ENCODE measurements at regions not wholly inside any gene's neighbourhood (a gene's known extent, or its start where the extent isn't known, plus 50 kb on each side); places are given as distances from the start of the nearest gene placed in this dataset.

DNA sequence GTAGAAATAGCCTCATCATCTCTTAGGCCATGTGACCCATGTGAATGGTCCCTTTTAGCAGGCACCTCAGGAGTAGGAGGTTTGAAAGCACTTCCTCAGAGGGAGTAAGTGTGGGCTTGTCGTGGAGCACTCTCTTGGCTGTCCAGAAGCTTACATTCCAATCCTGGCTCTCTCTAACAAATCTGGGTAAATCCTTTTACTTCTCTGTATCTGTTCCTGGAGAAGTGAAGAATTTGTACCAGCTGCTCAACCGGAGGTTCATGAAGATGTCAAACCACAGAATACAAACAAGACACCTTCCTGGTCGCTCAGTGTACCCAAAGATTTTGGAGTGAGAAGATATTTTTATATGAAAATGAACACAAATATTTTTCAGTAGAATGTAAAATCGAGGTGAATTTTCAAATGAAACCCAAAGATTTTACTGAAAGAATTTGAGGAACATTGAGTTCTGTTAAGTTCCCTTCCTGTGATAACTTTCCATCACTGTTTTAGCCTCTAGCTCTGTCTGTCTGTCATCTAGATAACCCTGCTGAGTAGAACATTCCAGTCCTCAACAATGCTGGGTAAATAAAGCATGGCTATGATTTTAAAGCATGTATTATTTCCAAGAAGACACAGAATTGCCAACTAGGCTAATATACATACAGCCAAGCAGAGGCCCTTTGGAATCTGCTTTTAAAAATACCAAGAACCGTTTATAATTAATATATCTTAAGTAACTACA lies 263.9 kb upstream of the RGS6 start:
- H3K36me3 ChIP-seq (ENCODE audit: control insufficient read depth, insufficient read depth, low read length): peaks cover 7% of the 10 kb centered on the region; the same call in 1 of the 2 replicates
- H3K27ac ChIP-seq (ENCODE audit: low read length): no peak overlapping the region
- H3K4me1 ChIP-seq (ENCODE audit: control insufficient read depth, insufficient read depth, low read length): no peaks in the 10 kb centered on the region; the same call in 1 of the 2 replicates
- no CpG with 5 or more reads among the region's 5 CpGs for WGBS (ENCODE audit: insufficient coverage, insufficient read length)
- no peak for DNase-seq (ENCODE audit: low read depth, low spot score)
- no peak overlapping the region for H3K4me3 ChIP-seq (ENCODE audit: low read length)
- H3K9me3 ChIP-seq (ENCODE audit: control insufficient read depth, insufficient read depth, low read length): no peaks in the 10 kb centered on the region
- no peaks in the 10 kb centered on the region for H3K27me3 ChIP-seq (ENCODE audit: control insufficient read depth, insufficient read depth, low read length)

DNA sequence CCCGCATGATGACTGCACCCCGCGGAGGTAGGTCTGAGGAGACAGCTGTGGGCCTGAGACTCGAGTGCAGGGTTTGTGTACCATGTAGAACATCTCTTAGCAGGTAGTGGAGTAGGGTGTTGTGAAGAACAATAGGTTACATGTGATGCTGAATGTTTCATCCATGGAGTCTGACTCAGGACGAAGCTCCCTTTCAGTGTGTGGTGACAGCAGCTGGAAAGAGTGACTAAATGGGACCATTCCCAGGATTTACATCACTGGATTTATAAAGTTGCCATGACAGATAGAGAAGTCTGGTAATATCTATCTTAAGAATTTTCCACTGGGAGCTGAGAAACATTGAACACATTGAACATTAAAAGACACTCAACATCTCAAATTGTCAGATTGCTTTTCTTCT lies 259.6 kb upstream of the RGS6 start:
- Histone ChIP-seq H3K27me3 (ENCODE audit: control insufficient read depth, insufficient read depth, low read length) (no peaks in the 10 kb centered on the region), H3K27ac (ENCODE audit: low read length) (no peak overlapping the region), H3K36me3 (ENCODE audit: control insufficient read depth, insufficient read depth, low read length) (peaks cover 7% of the 10 kb centered on the region; the same call in 1 of the 2 replicates), H3K4me1 (ENCODE audit: control insufficient read depth, insufficient read depth, low read length) (no peaks in the 10 kb centered on the region; the same call in 1 of the 2 replicates), H3K9me3 (ENCODE audit: control insufficient read depth, insufficient read depth, low read length) (no peaks in the 10 kb centered on the region), H3K4me3 (ENCODE audit: low read length) (no peak overlapping the region)
- no CpG with 5 or more reads among the region's 5 CpGs for WGBS (ENCODE audit: insufficient coverage, insufficient read length)
- DNase-seq (ENCODE audit: low read depth, low spot score): no peak

DNA sequence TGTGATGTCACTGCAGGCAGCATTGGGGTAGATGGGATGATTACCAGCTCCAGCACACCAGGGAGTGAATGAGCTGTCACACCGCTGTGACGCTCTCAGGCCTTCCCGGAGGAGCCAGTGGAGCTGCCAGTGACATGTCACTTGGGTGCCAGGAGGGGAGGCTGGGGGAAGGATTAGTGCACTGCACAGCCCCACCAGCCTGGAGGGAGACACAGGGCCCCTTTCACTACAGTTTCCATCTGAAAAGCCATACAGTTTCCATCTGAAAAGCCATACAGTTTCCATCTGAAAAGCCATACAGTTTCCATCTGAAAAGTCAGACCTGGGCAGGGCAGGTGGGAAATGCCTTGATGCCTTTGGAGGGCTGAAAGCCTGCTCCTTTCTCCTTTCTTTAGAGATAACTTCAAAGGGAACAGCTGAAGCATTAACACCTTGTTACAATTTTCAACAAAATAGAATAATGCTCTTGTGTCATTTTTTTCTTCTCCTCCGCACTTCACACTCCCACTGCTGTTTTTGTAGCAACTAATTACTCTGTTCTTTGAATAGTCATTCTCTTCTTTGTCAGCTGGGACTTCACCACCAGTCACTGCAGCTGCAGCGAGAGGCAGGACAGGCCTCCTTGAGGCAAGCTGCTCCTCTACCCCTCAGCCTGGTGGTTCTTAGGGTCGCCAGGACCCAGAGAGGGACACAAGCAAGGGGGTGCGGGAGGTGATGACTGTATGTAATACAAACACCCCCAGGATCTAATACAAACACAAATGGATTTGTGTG lies 256.9 kb upstream of the RGS6 start:
- no peaks in the 10 kb centered on the region for H3K9me3 ChIP-seq (ENCODE audit: control insufficient read depth, insufficient read depth, low read length)
- H3K4me3 ChIP-seq (ENCODE audit: low read length): no peak overlapping the region
- WGBS (ENCODE audit: insufficient coverage, insufficient read length): no CpG with 5 or more reads among the region's 7 CpGs
- H3K4me1 ChIP-seq (ENCODE audit: control insufficient read depth, insufficient read depth, low read length): no peaks in the 10 kb centered on the region; the same call in 1 of the 2 replicates
- no peaks in the 10 kb centered on the region for H3K27me3 ChIP-seq (ENCODE audit: control insufficient read depth, insufficient read depth, low read length)
- H3K27ac ChIP-seq (ENCODE audit: low read length): no peak overlapping the region
- peaks cover 7% of the 10 kb centered on the region; the same call in 1 of the 2 replicates for H3K36me3 ChIP-seq (ENCODE audit: control insufficient read depth, insufficient read depth, low read length)
- DNase-seq (ENCODE audit: low read depth, low spot score): peak; percentile 52

DNA sequence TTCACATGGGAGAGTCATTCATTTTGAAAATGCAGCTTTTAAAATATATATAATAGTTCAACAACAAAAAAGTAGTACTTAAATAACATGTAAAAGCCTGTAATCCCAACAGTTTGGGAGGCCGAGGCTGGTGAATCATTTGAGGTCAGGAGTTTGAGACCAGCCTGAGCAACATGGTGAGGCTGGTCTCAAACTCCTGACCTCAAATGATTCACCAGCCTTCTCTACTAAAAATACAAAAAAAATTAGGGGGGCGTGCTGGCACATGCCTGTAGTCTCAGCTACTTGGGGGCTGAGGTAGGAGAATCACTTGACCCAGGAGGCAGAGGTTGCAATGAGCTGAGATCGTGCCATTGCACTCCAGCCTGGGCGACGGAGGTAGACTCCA lies 256.3 kb upstream of the RGS6 start:
- Histone ChIP-seq H3K4me1 (ENCODE audit: control insufficient read depth, insufficient read depth, low read length) (peaks cover 2% of the 10 kb centered on the region), H3K36me3 (ENCODE audit: control insufficient read depth, insufficient read depth, low read length) (peaks cover 7% of the 10 kb centered on the region; the same call in 1 of the 2 replicates), H3K27me3 (ENCODE audit: control insufficient read depth, insufficient read depth, low read length) (no peaks in the 10 kb centered on the region), H3K4me3 (ENCODE audit: low read length) (no peak overlapping the region), H3K27ac (ENCODE audit: low read length) (no peak overlapping the region), H3K9me3 (ENCODE audit: control insufficient read depth, insufficient read depth, low read length) (no peaks in the 10 kb centered on the region)
- no CpG with 5 or more reads among the region's 5 CpGs for WGBS (ENCODE audit: insufficient coverage, insufficient read length)
- DNase-seq (ENCODE audit: low read depth, low spot score): no peak

DNA sequence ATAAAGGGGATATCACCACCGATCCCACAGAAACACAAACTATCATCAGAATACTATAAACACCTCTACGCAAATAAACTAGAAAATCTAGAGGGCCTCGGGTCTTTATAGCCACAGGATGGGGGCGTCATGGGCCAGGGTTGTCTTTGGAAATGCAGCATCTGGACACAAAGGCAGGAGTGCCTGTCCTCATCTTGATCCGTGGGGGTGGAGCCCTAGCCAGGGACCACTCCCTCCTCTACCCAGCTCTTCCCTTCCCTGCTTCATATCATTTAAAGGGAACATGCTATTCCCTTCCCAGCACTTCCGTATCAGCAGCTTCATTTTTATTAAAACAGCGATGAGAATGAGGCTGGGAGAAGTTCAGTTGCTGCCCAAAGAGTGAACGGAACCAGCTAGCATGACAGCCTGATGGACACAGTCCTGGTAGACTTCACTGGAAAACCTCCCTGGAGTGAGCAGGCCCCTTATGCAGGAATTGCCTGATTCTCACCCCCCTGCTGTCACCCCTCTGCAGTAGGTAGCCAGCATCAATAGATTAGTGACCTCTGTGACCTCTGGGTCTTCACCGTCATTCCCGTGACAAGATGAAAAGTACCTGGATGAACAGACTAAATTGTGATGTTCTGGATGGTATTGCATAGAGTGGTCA lies 251.4 kb upstream of the RGS6 start:
- DNase-seq (ENCODE audit: low read depth, low spot score): peak; percentile 25
- H3K4me3 ChIP-seq (ENCODE audit: low read length): no peak overlapping the region
- no peak overlapping the region for H3K27ac ChIP-seq (ENCODE audit: low read length)
- H3K9me3 ChIP-seq (ENCODE audit: control insufficient read depth, insufficient read depth, low read length): no peaks in the 10 kb centered on the region
- H3K4me1 ChIP-seq (ENCODE audit: control insufficient read depth, insufficient read depth, low read length): peaks cover 2% of the 10 kb centered on the region; the same call in 1 of the 2 replicates
- no peaks in the 10 kb centered on the region for H3K36me3 ChIP-seq (ENCODE audit: control insufficient read depth, insufficient read depth, low read length)
- WGBS (ENCODE audit: insufficient coverage, insufficient read length): no CpG with 5 or more reads among the region's 10 CpGs
- no peaks in the 10 kb centered on the region for H3K27me3 ChIP-seq (ENCODE audit: control insufficient read depth, insufficient read depth, low read length)

DNA sequence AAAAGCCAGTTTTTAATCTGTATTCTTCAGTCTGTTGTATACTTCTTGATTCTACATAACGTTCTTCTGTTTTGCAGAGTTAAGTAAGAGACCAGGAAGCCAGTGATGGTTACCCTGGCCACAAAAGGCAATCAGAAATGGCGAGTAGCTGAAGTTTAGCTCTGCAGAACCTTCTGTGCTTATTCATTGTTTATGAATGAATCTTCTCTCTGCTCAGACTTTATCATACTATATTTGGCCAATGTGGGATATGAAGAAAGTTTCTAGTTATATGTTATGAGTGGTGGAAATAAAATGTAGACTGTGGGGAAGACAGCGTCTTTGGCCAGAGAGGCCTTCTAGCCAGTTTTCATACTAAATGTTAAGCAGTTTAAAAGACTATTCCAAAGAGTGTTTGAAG lies 249.9 kb upstream of the RGS6 start:
- no peaks in the 10 kb centered on the region for H3K36me3 ChIP-seq (ENCODE audit: control insufficient read depth, insufficient read depth, low read length)
- no peaks in the 10 kb centered on the region for H3K9me3 ChIP-seq (ENCODE audit: control insufficient read depth, insufficient read depth, low read length)
- WGBS (ENCODE audit: insufficient coverage, insufficient read length): no CpG with 5 or more reads among the region's 3 CpGs
- no peak for DNase-seq (ENCODE audit: low read depth, low spot score)
- H3K27me3 ChIP-seq (ENCODE audit: control insufficient read depth, insufficient read depth, low read length): no peaks in the 10 kb centered on the region
- H3K4me3 ChIP-seq (ENCODE audit: low read length): no peak overlapping the region
- H3K27ac ChIP-seq (ENCODE audit: low read length): no peak overlapping the region
- peaks cover 2% of the 10 kb centered on the region; the same call in 1 of the 2 replicates for H3K4me1 ChIP-seq (ENCODE audit: control insufficient read depth, insufficient read depth, low read length)

DNA sequence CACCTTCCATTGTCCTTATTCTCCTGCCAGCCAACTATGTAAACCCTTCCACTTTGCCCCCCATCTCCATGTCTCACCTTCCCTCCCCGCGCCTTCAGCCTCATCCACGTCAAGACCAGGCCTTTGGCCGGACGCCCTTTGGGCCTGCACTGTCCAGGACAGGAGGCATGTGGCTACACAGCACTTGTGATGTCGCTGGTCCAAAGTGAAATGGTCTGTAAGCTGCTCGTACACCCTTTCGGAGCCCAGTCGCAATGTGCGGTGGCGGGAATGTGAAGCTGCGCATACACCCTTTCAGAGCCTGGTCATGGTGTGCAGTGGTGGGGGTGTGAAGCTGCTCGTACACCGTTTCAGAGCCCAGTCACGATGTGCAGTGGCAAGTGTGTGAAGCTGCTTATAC lies 247.9 kb upstream of the RGS6 start:
- peaks cover 2% of the 10 kb centered on the region; the same call in 1 of the 2 replicates for H3K4me1 ChIP-seq (ENCODE audit: control insufficient read depth, insufficient read depth, low read length)
- H3K27me3 ChIP-seq (ENCODE audit: control insufficient read depth, insufficient read depth, low read length): no peaks in the 10 kb centered on the region
- H3K27ac ChIP-seq (ENCODE audit: low read length): no peak overlapping the region
- no peak overlapping the region for H3K4me3 ChIP-seq (ENCODE audit: low read length)
- H3K36me3 ChIP-seq (ENCODE audit: control insufficient read depth, insufficient read depth, low read length): no peaks in the 10 kb centered on the region
- WGBS (ENCODE audit: insufficient coverage, insufficient read length): no CpG with 5 or more reads among the region's 15 CpGs
- H3K9me3 ChIP-seq (ENCODE audit: control insufficient read depth, insufficient read depth, low read length): no peaks in the 10 kb centered on the region
- no peak for DNase-seq (ENCODE audit: low read depth, low spot score)

DNA sequence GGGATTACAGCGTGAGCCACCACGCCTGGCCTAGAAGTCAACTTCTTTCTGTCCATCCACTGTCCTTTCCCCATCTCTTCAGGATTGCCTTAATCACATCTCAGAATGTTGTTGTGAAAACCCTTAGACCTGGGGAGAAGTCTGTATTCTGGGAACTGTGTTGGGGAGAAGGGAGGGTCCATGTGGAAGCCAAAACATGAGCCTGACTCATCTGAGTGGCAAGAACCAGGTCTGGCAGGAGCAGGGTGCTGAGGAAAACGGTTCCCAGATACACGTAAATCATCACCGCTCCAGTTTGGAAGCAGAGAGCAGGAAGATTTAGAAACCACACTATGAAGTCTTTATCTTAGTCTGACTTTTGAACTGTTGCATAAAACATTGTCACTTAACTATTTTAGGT lies 245.6 kb upstream of the RGS6 start:
- Histone ChIP-seq H3K27me3 (ENCODE audit: control insufficient read depth, insufficient read depth, low read length) (no peaks in the 10 kb centered on the region), H3K4me3 (ENCODE audit: low read length) (no peak overlapping the region), H3K27ac (ENCODE audit: low read length) (no peak overlapping the region), H3K36me3 (ENCODE audit: control insufficient read depth, insufficient read depth, low read length) (no peaks in the 10 kb centered on the region), H3K9me3 (ENCODE audit: control insufficient read depth, insufficient read depth, low read length) (no peaks in the 10 kb centered on the region), H3K4me1 (ENCODE audit: control insufficient read depth, insufficient read depth, low read length) (no peaks in the 10 kb centered on the region)
- no CpG with 5 or more reads among the region's 5 CpGs for WGBS (ENCODE audit: insufficient coverage, insufficient read length)
- no peak for DNase-seq (ENCODE audit: low read depth, low spot score)

DNA sequence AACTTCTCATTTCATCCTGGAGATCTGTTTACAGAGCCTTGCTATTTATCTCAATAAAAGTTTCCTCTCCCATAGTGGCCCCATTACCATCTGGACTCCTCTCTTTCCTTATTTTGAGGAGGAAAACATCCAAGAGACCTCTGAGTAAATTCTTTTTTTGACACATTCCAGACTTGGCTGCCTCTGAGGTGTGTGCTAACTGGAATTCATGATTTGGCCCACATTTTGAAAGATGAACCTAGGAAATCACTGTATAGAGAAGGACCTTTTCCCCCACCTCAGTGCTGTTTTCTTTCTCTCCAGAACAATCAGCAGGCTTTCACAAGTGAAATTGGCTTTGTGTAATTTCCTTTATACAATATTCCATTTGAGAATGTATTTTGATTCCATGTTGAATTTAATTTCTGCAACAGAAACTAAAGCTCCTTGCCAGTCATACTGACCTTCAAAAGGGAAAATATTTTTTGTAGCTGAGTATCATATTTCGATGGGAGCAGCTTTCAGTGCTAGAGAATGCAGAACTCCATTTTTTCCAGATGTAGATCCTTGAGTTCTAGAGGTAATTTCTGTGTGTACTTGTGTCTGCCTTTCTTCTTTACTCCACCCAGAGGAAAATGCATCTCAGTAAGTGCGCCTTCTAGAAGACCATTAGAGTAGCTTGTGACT lies 244.9 kb upstream of the RGS6 start:
- WGBS (ENCODE audit: insufficient coverage, insufficient read length): no CpG with 5 or more reads among the region's 2 CpGs
- Histone ChIP-seq H3K4me1 (ENCODE audit: control insufficient read depth, insufficient read depth, low read length) (no peaks in the 10 kb centered on the region), H3K9me3 (ENCODE audit: control insufficient read depth, insufficient read depth, low read length) (no peaks in the 10 kb centered on the region), H3K27ac (ENCODE audit: low read length) (no peak overlapping the region), H3K4me3 (ENCODE audit: low read length) (no peak overlapping the region), H3K36me3 (ENCODE audit: control insufficient read depth, insufficient read depth, low read length) (no peaks in the 10 kb centered on the region), H3K27me3 (ENCODE audit: control insufficient read depth, insufficient read depth, low read length) (no peaks in the 10 kb centered on the region)
- no peak for DNase-seq (ENCODE audit: low read depth, low spot score)

DNA sequence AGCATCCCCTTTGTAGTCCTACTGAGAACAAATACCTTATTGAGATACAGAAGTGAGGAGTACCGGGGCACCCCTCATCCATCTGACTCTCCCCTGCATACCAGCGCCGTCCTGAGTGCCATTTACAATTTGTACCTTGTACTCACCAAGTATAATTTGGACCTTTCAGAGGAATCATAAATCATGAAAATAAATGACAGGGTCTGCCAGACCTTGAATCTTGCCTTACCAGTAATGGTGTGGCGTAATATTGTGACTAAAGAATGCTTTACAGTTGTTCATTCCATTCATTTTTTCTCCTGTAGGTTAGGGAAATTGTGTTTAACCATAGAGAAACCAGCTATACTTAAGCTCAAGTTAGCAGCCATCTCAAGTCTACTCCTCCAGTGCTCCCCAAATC lies 243.7 kb upstream of the RGS6 start:
- no CpG with 5 or more reads among the region's 4 CpGs for whole genome bisulfite sequencing (ENCODE audit: insufficient coverage, insufficient read length)
- no peak overlapping the region for H3K4me3 ChIP-seq (ENCODE audit: low read length)
- H3K9me3 ChIP-seq (ENCODE audit: control insufficient read depth, insufficient read depth, low read length): no peaks in the 10 kb centered on the region
- no peak overlapping the region for H3K27ac ChIP-seq (ENCODE audit: low read length)
- DNase-seq (ENCODE audit: low read depth, low spot score): no peak
- no peaks in the 10 kb centered on the region for H3K27me3 ChIP-seq (ENCODE audit: control insufficient read depth, insufficient read depth, low read length)
- H3K4me1 ChIP-seq (ENCODE audit: control insufficient read depth, insufficient read depth, low read length): no peaks in the 10 kb centered on the region
- no peaks in the 10 kb centered on the region for H3K36me3 ChIP-seq (ENCODE audit: control insufficient read depth, insufficient read depth, low read length)
